A549 (cell line): ENCODE measurements at regions not wholly inside any gene's neighbourhood (a gene's known extent, or its start where the extent isn't known, plus 50 kb on each side); places are given as distances from the start of the nearest gene placed in this dataset.
"Not testable (repeated sequence)": the region's sequence is repeated elsewhere in the genome, so short reads cannot be mapped to it uniquely, and the experiment has no call there.

ENCODE experiments used
- CTCF ChIP-seq: fragments of >200 bp; sonication (Bioruptor Twin); formaldehyde crosslinking; IDR thresholded peaks from 3 replicates; pipeline ENCODE4 v1.5.1; 2016
- FOSL2 ChIP-seq, 2 experiments: fragments of 450-650 bp in 1 of 2; fragments of >200 bp in 1 of 2; sonication (Bioruptor Twin) in 1 of 2; formaldehyde crosslinking; IDR thresholded peaks; 2 replicates each; pipeline versions ENCODE4 v1.5.0 to v1.6.1; 2016 to 2020; ENCODE audit warnings: mild to moderate bottlenecking in 1 of 2, moderate library complexity in 1 of 2
- POLR2A ChIP-seq: IDR thresholded peaks from 2 replicates; pipeline ENCODE4 v1.6.1; 2012; ENCODE audit warnings: mild to moderate bottlenecking, low read length

DNA sequence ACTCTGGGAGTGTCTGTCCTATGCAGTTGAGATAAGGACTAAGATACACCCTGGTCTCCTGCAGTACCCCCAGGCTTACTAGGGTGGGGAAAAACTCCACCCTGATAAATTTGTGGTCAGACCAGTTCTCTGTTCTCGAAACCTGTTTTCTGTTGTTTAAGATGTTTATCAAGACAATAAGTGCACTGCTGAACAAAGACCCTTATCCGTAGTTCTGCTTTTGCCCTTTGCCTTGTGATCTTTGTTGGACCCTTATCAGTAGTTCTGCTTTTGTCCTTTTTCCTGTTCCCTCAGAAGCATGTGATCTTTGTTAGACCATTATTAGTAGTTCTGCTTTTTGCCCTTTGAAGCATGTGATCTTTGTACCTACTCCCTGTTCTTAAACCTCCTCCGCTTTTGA is 824.4 kb downstream of the TRAM1L1 start:
- TF ChIP-seq CTCF; FOSL2 (IDR thresholded peaks at IDR 0.05); FOSL2 (CRISPR knock-in tag; IDR thresholded peaks at IDR 0.05); POLR2A: not testable (repeated sequence)
